Uterus (tissue), 3 donors: ENCODE measurements at regions not wholly inside any gene's neighbourhood (a gene's known extent, or its start where the extent isn't known, plus 50 kb on each side); places are given as distances from the start of the nearest gene placed in this dataset.

Source experiments
- DNase-seq, 2 donors: peaks; one replicate each; pipeline ENCODE4 v3.0.0-alpha.2; 2019 to 2020
- H3K27ac ChIP-seq, 2 donors: fragments of 200-600 bp; sonication (generic); 1 replicate in 1 of 2; 2 replicates in 1 of 2; pipeline ENCODE4 v1.5.1; 2016 to 2018
- H3K27me3 ChIP-seq, 2 donors: fragments of 200-600 bp; sonication (generic); one replicate each; pipeline ENCODE4 v1.5.1; 2018 to 2019; ENCODE audit warnings: control low read depth in 1 of 2
- H3K36me3 ChIP-seq, 2 donors: fragments of 200-600 bp; sonication (generic); one replicate each; pipeline ENCODE4 v1.5.1; 2019; ENCODE audit warnings: control low read depth in 1 of 2
- H3K4me1 ChIP-seq, 2 donors: fragments of 200-600 bp; sonication (generic); one replicate each; pipeline ENCODE4 v1.5.1; 2018 to 2019; ENCODE audit warnings: control low read depth in 1 of 2
- H3K4me3 ChIP-seq, 2 donors: fragments of 200-600 bp; sonication (generic); 1 replicate in 1 of 2; 2 replicates in 1 of 2; pipeline ENCODE4 v1.5.1; 2018 to 2019; ENCODE audit warnings: mild to moderate bottlenecking in 1 of 2
- H3K9me3 ChIP-seq, 2 donors: fragments of 200-600 bp; sonication (generic); one replicate each; pipeline ENCODE4 v1.5.1; 2019; ENCODE audit warnings: control low read depth in 1 of 2
- POLR2A ChIP-seq, 2 donors: fragments of 450-650 bp; IDR thresholded peaks; one replicate each; pipeline ENCODE4 v1.6.1; 2016; ENCODE audit warnings: antibody characterized with exemption in 2 of 2, mild to moderate bottlenecking in 1 of 2, moderate library complexity in 1 of 2
- intact Hi-C: fragments of 100-400 bp; cut with DNase I; formaldehyde crosslinking; loops from one replicate; pipeline ENCODE4 v1.15.1; 2023; ENCODE audit warnings: low total_unique reads
- TF ChIP-seq, protein P1 (sequence below), 4 experiments: fragments of 200-600 bp in 2 of 4; fragments of 450-650 bp in 2 of 4; sonication (generic) in 2 of 4; IDR thresholded peaks; one replicate each; pipeline ENCODE4 v1.5.1; 2016 to 2019; ENCODE audit warnings: antibody characterized with exemption in 4 of 4, mild to moderate bottlenecking in 2 of 4, moderate library complexity in 1 of 4
- donor health status: DM: yes; HTN: yes; CAD: no.

DNA sequence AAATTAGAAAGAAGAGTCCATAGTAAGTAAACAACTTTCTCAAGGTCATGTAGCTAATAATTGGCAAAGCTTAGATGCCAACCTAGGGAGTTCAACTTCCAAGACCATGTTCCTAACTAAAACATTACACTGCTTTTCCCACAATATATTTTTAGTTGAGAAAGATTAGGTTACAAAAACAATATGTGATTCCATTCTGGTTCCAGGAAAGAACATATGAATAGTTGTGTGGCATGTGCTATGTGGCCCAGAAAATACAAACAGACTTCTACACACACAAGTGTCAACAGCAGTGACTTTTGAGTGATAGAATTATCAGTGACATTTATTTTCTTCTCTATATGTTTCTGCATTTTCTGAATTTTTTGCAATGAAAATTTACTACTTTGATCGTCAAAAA lies 62.7 kb upstream of the EDNRA start:
- no peaks in the 10 kb centered on the region for H3K36me3 ChIP-seq
- no peaks in the 10 kb centered on the region for H3K4me1 ChIP-seq
- intact Hi-C loops: no loop called here
- TF ChIP-seq, protein P1, sequence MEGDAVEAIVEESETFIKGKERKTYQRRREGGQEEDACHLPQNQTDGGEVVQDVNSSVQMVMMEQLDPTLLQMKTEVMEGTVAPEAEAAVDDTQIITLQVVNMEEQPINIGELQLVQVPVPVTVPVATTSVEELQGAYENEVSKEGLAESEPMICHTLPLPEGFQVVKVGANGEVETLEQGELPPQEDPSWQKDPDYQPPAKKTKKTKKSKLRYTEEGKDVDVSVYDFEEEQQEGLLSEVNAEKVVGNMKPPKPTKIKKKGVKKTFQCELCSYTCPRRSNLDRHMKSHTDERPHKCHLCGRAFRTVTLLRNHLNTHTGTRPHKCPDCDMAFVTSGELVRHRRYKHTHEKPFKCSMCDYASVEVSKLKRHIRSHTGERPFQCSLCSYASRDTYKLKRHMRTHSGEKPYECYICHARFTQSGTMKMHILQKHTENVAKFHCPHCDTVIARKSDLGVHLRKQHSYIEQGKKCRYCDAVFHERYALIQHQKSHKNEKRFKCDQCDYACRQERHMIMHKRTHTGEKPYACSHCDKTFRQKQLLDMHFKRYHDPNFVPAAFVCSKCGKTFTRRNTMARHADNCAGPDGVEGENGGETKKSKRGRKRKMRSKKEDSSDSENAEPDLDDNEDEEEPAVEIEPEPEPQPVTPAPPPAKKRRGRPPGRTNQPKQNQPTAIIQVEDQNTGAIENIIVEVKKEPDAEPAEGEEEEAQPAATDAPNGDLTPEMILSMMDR (IDR thresholded peaks at IDR 0.05): no peak
- TF ChIP-seq POLR2A (IDR thresholded peaks at IDR 0.05): no peak
- H3K27me3 ChIP-seq: no peaks in the 10 kb centered on the region
- H3K9me3 ChIP-seq: no peaks in the 10 kb centered on the region
- H3K4me3 ChIP-seq: no peak overlapping the region
- H3K27ac ChIP-seq: no peak overlapping the region
- DNase-seq: no peak

DNA sequence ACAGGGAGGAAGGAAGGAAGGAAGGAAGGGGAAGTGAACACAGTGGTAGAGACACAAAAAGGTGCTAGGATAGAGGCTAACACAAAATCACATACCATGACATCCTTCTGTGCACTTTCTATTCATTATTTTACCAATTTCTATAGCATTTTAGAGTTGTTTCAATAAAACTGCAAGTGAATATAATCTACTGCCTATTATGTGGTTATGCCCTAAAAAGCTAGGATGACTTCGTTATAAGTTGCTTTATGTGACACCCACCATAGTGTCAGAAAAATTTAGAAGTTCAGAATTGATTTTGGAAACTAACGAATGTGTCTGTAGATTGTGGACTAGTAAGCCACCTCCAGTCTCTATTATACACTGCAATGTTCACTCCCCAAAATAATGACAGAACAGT lies 59.4 kb upstream of the EDNRA start:
- TF ChIP-seq POLR2A (IDR thresholded peaks at IDR 0.05): no peak
- TF ChIP-seq, protein P1 (IDR thresholded peaks at IDR 0.05): no peak
- intact Hi-C loops: no loop called here
- Histone ChIP-seq H3K27ac (no peak overlapping the region), H3K9me3 (no peaks in the 10 kb centered on the region), H3K4me3 (no peak overlapping the region), H3K4me1 (no peaks in the 10 kb centered on the region), H3K27me3 (no peaks in the 10 kb centered on the region), H3K36me3 (no peaks in the 10 kb centered on the region)
- no peak for DNase-seq

DNA sequence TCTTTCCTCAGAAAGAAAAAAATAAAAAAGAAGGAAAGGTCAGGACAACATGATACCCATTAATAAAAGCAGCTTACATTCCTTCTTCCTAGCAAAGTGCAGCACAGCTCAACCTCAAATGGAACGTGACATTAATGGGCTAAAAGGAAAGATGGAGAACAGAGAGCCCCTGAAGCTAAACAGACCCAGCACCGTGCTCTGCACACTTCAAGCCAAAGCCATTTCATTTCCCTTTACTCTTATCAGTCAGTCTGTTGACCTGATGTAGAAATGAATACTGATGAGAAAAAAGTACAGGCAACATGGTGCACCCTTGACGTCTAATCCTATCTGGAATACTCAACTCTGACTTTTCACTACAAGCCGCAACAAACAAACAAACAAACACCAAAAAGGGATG lies 57.7 kb upstream of the EDNRA start:
- no peaks in the 10 kb centered on the region for H3K4me1 ChIP-seq
- intact Hi-C loops: no loop called here
- TF ChIP-seq, protein P1 (IDR thresholded peaks at IDR 0.05): no peak
- TF ChIP-seq POLR2A (IDR thresholded peaks at IDR 0.05): no peak
- H3K36me3 ChIP-seq: no peaks in the 10 kb centered on the region
- no peak overlapping the region for H3K4me3 ChIP-seq
- no peak overlapping the region for H3K27ac ChIP-seq
- no peak for DNase-seq
- no peaks in the 10 kb centered on the region for H3K27me3 ChIP-seq
- no peaks in the 10 kb centered on the region for H3K9me3 ChIP-seq

DNA sequence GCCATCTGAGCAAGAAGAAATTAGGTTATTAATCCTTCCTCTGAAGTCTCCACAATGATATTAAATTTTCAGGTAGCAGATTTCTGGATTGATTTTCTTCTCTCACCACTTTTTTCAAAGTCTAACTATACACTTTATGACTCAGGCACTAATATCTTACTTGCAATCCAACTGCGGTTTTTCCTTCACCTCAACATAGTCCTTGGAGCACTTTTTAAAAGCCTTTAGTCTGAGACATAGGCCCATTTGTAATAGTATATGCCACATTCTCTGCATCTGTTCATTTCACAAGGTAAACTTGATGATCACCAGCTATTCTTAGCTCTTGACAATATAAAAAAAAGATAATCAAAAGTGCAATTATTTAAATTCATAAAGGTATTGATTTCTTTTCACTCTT lies 55.9 kb upstream of the EDNRA start:
- TF ChIP-seq POLR2A (IDR thresholded peaks at IDR 0.05): no peak
- TF ChIP-seq, protein P1 (IDR thresholded peaks at IDR 0.05): no peak
- Histone ChIP-seq H3K4me1 (no peaks in the 10 kb centered on the region), H3K36me3 (no peaks in the 10 kb centered on the region), H3K27ac (no peak overlapping the region), H3K27me3 (no peaks in the 10 kb centered on the region), H3K9me3 (no peaks in the 10 kb centered on the region), H3K4me3 (no peak overlapping the region)
- DNase-seq: no peak
- intact Hi-C loops: no loop called here

DNA sequence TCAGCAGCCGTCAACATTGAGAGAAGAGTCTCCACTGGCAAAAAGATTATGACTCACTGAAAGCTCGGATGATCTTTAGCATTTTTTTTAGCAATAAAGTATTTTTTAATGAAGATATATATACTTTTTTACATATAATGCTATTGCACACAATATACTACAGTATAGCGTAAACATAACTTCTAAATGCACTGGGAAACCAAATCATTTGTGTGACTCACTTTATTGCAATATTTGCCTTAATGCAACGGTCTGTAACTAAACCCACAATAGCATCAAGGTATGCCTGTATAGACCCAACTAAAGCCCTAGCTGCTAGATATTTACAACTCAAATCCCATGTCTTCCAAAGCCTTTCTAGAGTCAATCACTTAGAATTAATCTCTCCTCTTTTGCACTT lies 52.3 kb upstream of the EDNRA start:
- intact Hi-C loops: no loop called here
- H3K36me3 ChIP-seq: no peaks in the 10 kb centered on the region
- TF ChIP-seq, protein P1 (IDR thresholded peaks at IDR 0.05): no peak
- no peaks in the 10 kb centered on the region for H3K4me1 ChIP-seq
- no peak overlapping the region for H3K27ac ChIP-seq
- no peaks in the 10 kb centered on the region for H3K9me3 ChIP-seq
- no peaks in the 10 kb centered on the region for H3K27me3 ChIP-seq
- no peak for DNase-seq
- no peak overlapping the region for H3K4me3 ChIP-seq
